ENCODE measurements at regions not wholly inside any gene's neighbourhood (a gene's known extent, or its start where the extent isn't known, plus 50 kb on each side); places are given as distances from the start of the nearest gene placed in this dataset.
"Not testable (repeated sequence)": the region's sequence is repeated elsewhere in the genome, so short reads cannot be mapped to it uniquely, and the experiment has no call there.

GRCh38 chr20:29312679-29313078 lies 1944.8 kb upstream of the DEFB115 start:
- SMC1A ChIA-PET (ENCODE audit: uncharacterized antibody, unreplicated experiment); H3K79me2 ChIP-seq (ENCODE audit: control insufficient read depth, insufficient read depth, low read length); BruUV-seq (replicated peaks); H3K9ac ChIP-seq (ENCODE audit: control insufficient read depth, insufficient read depth, low read length); intact Hi-C loops (cut with micrococcal nuclease; ENCODE audit: unreplicated experiment); H3K4me3 ChIP-seq; H3K36me3 ChIP-seq (ENCODE audit: control insufficient read depth in 2 of 2, insufficient read depth in 2 of 2, low read length in 1 of 2); in situ Hi-C loops (cut with MboI); POLR2A ChIA-PET; ATAC-seq; H3K27ac ChIP-seq (ENCODE audit: control insufficient read depth, insufficient read depth); CTCF ChIA-PET; H3K4me1 ChIP-seq (ENCODE audit: control insufficient read depth, insufficient read depth, low read length); H3K27me3 ChIP-seq (replicated peaks in 1 of 2; ENCODE audit: control insufficient read depth in 2 of 2, insufficient read depth in 2 of 2, low read length in 1 of 2); FAIRE-seq; RAD21 ChIA-PET (ENCODE audit: unreplicated experiment); H3K4me2 ChIP-seq (ENCODE audit: control insufficient read depth, insufficient read depth); H4K20me1 ChIP-seq (ENCODE audit: control insufficient read depth, insufficient read depth); DNase-seq (ENCODE audit: low read depth, low spot score); H3K9me3 ChIP-seq (replicated peaks; ENCODE audit: control insufficient read depth, insufficient read depth, low read length); H2AFZ ChIP-seq (ENCODE audit: control insufficient read depth, low read depth, low read length): not testable (repeated sequence)
- 37% methylated on average over 8 of the region's 8 CpGs for WGBS (ENCODE audit: insufficient coverage, insufficient replicate concordance, low lambda C conversion rate, missing lambda C conversion rate)

DNA sequence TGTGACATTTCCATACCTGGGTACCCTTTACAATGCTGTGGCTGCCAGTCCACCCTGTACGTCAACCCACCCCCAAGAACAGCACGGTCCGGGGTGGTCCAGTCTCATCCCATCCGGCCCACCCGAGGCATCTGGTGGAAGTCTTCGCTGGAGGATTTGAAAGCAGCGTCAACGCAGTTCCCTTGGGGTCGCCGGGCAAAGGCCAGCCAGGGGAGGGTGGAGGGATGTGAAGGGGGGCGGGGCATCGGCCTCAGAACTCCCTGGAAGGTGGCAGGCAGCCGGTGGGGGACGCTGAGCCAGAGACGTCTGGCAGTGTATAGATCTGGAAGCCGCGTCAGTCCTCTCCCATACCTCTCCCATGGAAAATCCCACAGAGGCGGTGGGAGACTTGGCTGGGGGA lies 1944.0 kb upstream of the DEFB115 start:
- WGBS (ENCODE audit: insufficient coverage, insufficient replicate concordance, low lambda C conversion rate, missing lambda C conversion rate): 65% methylated on average over 17 of the region's 18 CpGs
- H3K9me3 ChIP-seq (replicated peaks; ENCODE audit: control insufficient read depth, insufficient read depth, low read length): no peaks in the 10 kb centered on the region; the same call in 2 of the 3 replicates
- no peak overlapping the region for H3K9ac ChIP-seq (ENCODE audit: control insufficient read depth, insufficient read depth, low read length)
- ChIA-PET CTCF (no interaction called here), RAD21 (ENCODE audit: unreplicated experiment) (no interaction called here), POLR2A (no interaction called here), SMC1A (ENCODE audit: uncharacterized antibody, unreplicated experiment) (no interaction called here)
- in situ Hi-C loops (cut with MboI): no loop called here
- DNase-seq (ENCODE audit: low read depth, low spot score) (no peak), ATAC-seq (no peak), FAIRE-seq (no peak)
- H3K4me1 ChIP-seq (ENCODE audit: control insufficient read depth, insufficient read depth, low read length): no peaks in the 10 kb centered on the region
- H3K27me3 ChIP-seq (replicated peaks in 1 of 2; ENCODE audit: control insufficient read depth in 2 of 2, insufficient read depth in 2 of 2, low read length in 1 of 2): no peaks in the 10 kb centered on the region
- TF ChIP-seq ZSCAN29 (IDR thresholded peaks at IDR 0.05) (no peak), POU2F2 (IDR thresholded peaks at IDR 0.05; ENCODE audit: borderline replicate concordance, low read depth, low read length) (no peak), CEBPZ (IDR thresholded peaks at IDR 0.05; ENCODE audit: low read depth, low read length) (no peak), PAX8 (IDR thresholded peaks at IDR 0.05) (no peak), SMAD5 (IDR thresholded peaks at IDR 0.05; ENCODE audit: low read depth) (no peak), TCF7 (IDR thresholded peaks at IDR 0.05; ENCODE audit: borderline replicate concordance) (no peak), KAT2A (conservative IDR thresholded peaks at IDR 0.05; ENCODE audit: control insufficient read depth, low read depth, low read length) (no peak), ATF7 (IDR thresholded peaks at IDR 0.05; ENCODE audit: low read depth) (no peak), CBX3 (IDR thresholded peaks at IDR 0.05; ENCODE audit: borderline replicate concordance, low read depth) (no peak), SUPT20H (IDR thresholded peaks at IDR 0.05; ENCODE audit: borderline replicate concordance, control insufficient read depth, low read depth, low read length) (no peak), NR2F1 (conservative IDR thresholded peaks at IDR 0.05) (no peak), MTA2 (IDR thresholded peaks at IDR 0.05; ENCODE audit: low read depth) (no peak), ASH2L (IDR thresholded peaks at IDR 0.05; ENCODE audit: borderline replicate concordance, low read depth) (no peak), RAD21 (IDR thresholded peaks at IDR 0.05; ENCODE audit: insufficient read depth, low read depth, low read length) (no peak), ZNF274 (IDR thresholded peaks at IDR 0.05; ENCODE audit: insufficient read depth, insufficient read length) (no peak)
- no peaks in the 10 kb centered on the region for H3K36me3 ChIP-seq (ENCODE audit: control insufficient read depth in 2 of 2, insufficient read depth in 2 of 2, low read length in 1 of 2)
- no peaks in the 10 kb centered on the region for H4K20me1 ChIP-seq (ENCODE audit: control insufficient read depth, insufficient read depth)
- no peak overlapping the region for H3K4me2 ChIP-seq (ENCODE audit: control insufficient read depth, insufficient read depth)
- H3K27ac ChIP-seq (ENCODE audit: control insufficient read depth, insufficient read depth): no peak overlapping the region
- no peak overlapping the region for H2AFZ ChIP-seq (ENCODE audit: control insufficient read depth, low read depth, low read length)
- H3K79me2 ChIP-seq (ENCODE audit: control insufficient read depth, insufficient read depth, low read length): no peaks in the 10 kb centered on the region
- H3K4me3 ChIP-seq: no peak overlapping the region
- BruUV-seq (replicated peaks): no TSS peak
- intact Hi-C loops (cut with micrococcal nuclease; ENCODE audit: unreplicated experiment): no loop called here

Data from GM12878 (cell line).